Activated T-helper 1 cell treated with anti-CD3 and anti-CD28 coated beads, Interleukin-12 subunit alpha, Interleukin-12 subunit beta, Interleukin-2, Interleukin-4 antibody, amounts not matched to agents 30 ng/mL and 10 ng/mL and 1 ng/mL, durations not matched to agents 14 hours and 24 hours and 36 hours (primary cell): ENCODE measurements at regions not wholly inside any gene's neighbourhood (a gene's known extent, or its start where the extent isn't known, plus 50 kb on each side); places are given as distances from the start of the nearest gene placed in this dataset.

Experiments
- DNase-seq: peaks from one replicate; pipeline ENCODE4 v3.0.0; 2021; ENCODE audit warnings: low spot score
- H3K27ac Mint-ChIP-seq: one replicate; pipeline ENCODE4 v1.8.0; 2021; ENCODE audit warnings: mild to moderate bottlenecking, mixed read lengths
- H3K27me3 Mint-ChIP-seq: one replicate; pipeline ENCODE4 v1.8.0; 2022; ENCODE audit warnings: mild to moderate bottlenecking, moderate library complexity, mixed read lengths; ENCODE audit not compliant: insufficient read depth
- H3K36me3 Mint-ChIP-seq: one replicate; pipeline ENCODE4 v1.8.0; 2021; ENCODE audit warnings: low read depth, mixed read lengths
- H3K4me1 Mint-ChIP-seq: one replicate; pipeline ENCODE4 v1.8.0; 2021; ENCODE audit warnings: low read depth, mixed read lengths
- H3K4me3 Mint-ChIP-seq: one replicate; pipeline ENCODE4 v1.8.0; 2021; ENCODE audit warnings: mild to moderate bottlenecking, moderate library complexity, mixed read lengths
- H3K9me3 Mint-ChIP-seq: one replicate; pipeline ENCODE4 v1.8.0; 2021; ENCODE audit warnings: mixed read lengths
- intact Hi-C: fragments of 100-400 bp; cut with micrococcal nuclease; formaldehyde crosslinking; loops from one replicate; pipeline ENCODE4 v1.15.1; 2024

DNA sequence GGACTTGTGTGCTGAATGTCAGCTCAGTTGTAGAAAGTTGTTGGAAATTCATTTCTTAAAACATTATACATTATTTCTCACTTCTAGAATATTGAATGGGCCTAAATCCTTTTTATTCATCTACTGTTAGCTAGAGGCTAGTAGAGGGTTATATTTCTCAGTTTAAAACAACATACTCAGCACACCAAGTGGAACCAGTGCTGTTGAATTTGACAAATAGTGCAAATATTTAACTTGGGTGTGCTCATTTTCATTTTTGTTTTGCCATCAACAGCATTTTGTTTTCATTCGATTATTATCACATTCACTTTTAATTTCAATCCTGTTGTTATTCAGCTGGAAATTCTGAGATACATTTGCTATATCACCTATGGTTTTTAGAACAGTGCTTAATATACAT lies 269.4 kb upstream of the PEX5L start:
- DNase-seq = no peak
- no peaks in the 10 kb centered on the region for H3K4me1 Mint-ChIP-seq
- no peak overlapping the region for H3K4me3 Mint-ChIP-seq
- intact Hi-C loops = no loop called here
- H3K36me3 Mint-ChIP-seq = no peaks in the 10 kb centered on the region
- H3K27ac Mint-ChIP-seq = no peak overlapping the region
- H3K27me3 Mint-ChIP-seq = no peaks in the 10 kb centered on the region
- no peaks in the 10 kb centered on the region for H3K9me3 Mint-ChIP-seq

DNA sequence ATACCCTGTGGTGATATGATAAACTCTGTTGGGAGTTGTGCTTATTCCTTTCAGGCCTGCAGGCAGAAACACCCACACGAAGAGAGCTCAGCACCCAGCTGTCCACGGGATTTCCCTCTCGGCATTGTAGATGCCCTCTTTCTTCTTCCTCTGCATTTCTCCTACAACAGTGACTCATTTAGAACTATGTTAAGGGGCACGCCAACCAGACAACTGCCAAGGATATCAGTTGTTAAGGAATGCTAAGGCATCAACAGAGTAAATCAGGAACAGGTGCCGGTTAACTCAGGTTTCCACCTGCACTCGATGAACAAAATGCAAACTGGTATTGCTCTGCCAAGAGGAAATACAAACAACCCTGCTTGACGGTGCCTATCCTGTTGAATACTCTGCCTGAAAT lies 270.0 kb upstream of the PEX5L start:
- no peaks in the 10 kb centered on the region for H3K4me1 Mint-ChIP-seq
- H3K9me3 Mint-ChIP-seq = no peaks in the 10 kb centered on the region
- no peak for DNase-seq
- no peaks in the 10 kb centered on the region for H3K36me3 Mint-ChIP-seq
- no peak overlapping the region for H3K27ac Mint-ChIP-seq
- H3K27me3 Mint-ChIP-seq = no peaks in the 10 kb centered on the region
- H3K4me3 Mint-ChIP-seq = no peak overlapping the region
- intact Hi-C loops = no loop called here

DNA sequence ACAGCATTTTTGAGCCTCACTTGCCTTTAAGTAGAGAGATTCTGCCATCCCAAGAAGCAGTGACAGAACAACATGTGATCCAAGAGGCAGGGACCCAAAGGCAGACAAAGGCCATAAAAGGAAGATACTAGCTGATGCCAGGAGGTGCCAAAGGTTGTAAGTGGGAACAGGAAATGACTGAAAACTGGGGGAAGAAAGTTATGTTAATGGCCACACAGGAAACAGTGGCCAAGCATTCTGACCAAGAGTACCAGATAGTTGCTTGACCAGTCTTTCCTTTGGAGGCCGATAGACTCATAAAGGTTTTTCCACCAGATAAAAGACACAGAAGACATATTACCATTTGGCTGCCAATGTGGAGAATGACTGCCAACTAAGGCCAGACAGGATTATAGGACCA lies 274.5 kb upstream of the PEX5L start:
- no peak for DNase-seq
- Mint-ChIP-seq H3K9me3 (no peaks in the 10 kb centered on the region), H3K36me3 (no peaks in the 10 kb centered on the region), H3K4me3 (no peak overlapping the region), H3K27me3 (no peaks in the 10 kb centered on the region), H3K27ac (no peak overlapping the region), H3K4me1 (no peaks in the 10 kb centered on the region)
- intact Hi-C loops = no loop called here

DNA sequence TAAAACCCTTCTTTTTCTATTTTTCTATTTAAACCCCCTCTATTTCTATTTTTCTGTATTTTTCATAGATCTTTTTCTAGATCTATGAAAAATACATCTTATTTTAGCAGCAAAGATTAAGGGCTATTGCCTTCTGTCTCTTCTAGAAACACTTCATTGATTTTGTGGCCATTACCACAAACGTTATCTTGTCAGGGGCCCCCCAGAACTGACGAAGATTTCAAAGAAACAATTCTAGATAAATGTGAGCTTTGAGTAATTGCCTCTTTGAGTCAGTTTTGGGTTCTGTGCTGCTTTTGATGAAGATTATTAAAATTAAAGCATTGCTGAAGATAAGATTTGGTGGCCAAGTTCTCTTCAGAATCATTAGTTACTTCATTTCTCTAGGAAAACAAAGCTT lies 279.6 kb upstream of the PEX5L start:
- H3K4me3 Mint-ChIP-seq = no peak overlapping the region
- H3K27me3 Mint-ChIP-seq = no peaks in the 10 kb centered on the region
- no peak for DNase-seq
- H3K4me1 Mint-ChIP-seq = no peaks in the 10 kb centered on the region
- H3K36me3 Mint-ChIP-seq = no peaks in the 10 kb centered on the region
- intact Hi-C loops = no loop called here
- no peaks in the 10 kb centered on the region for H3K9me3 Mint-ChIP-seq
- H3K27ac Mint-ChIP-seq = no peak overlapping the region

DNA sequence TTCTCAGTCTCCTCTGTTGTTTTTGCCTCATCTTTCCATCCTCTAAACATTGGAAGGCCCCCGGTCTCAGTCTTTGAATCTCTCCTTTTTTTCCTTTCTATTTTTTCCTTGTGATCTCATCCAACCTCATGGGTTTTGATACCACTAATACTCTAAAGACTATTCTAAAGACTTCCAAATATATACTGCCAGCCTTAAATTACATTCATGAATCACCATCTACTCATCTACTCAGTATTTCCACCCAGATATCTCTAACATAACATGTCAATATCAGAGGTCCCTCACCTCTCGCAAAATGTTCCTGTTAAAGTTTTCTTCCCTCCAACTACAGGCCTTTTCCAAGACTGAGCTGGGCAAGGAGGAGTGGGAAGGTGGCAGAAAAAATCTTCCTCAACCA lies 282.5 kb upstream of the TTC14 start:
- Mint-ChIP-seq H3K9me3 (peaks cover 6% of the 10 kb centered on the region), H3K27me3 (no peaks in the 10 kb centered on the region), H3K36me3 (no peaks in the 10 kb centered on the region), H3K27ac (no peak overlapping the region), H3K4me1 (no peaks in the 10 kb centered on the region), H3K4me3 (no peak overlapping the region)
- DNase-seq = no peak
- intact Hi-C loops = no loop called here

DNA sequence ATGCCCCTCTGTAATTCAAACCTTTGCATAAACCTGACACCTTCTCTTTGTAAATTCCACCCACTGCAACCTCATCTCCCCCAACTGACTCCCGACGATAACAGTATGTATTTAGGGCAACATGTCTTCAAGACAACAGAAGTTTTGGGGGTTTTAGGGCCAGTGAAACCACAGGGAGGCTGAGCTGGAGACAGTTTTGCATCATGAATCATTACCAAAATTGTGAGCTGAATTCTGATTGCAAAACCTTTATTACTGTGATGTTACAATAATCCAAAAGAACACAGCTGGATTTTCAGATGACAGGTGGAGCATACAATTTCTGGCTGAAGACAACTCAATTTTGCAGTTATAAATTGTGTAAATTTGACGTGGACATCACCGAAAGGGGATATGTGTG lies 281.3 kb upstream of the TTC14 start:
- no peak for DNase-seq
- no peaks in the 10 kb centered on the region for H3K36me3 Mint-ChIP-seq
- no peak overlapping the region for H3K27ac Mint-ChIP-seq
- H3K9me3 Mint-ChIP-seq = peaks cover 8% of the 10 kb centered on the region
- H3K27me3 Mint-ChIP-seq = no peaks in the 10 kb centered on the region
- intact Hi-C loops = no loop called here
- H3K4me1 Mint-ChIP-seq = no peaks in the 10 kb centered on the region
- H3K4me3 Mint-ChIP-seq = no peak overlapping the region

DNA sequence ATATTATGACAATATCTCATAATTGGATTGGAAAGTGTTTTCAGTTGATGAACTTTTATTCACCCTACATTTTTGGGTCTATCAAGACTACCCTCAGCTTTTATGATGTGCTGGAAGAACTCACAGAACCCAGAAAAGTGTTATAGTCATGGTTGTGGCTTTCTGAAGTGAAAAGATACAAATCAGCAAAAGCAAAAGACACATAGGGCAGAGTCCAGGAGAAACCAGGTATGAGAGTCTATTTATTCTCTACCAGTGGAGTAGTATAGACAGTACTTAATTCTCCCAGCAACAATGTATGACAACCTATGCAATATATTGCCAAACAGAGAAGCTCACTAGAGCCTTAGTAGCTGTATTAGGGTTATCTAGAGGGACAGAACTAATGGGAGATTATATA lies 280.4 kb upstream of the TTC14 start:
- H3K27ac Mint-ChIP-seq = no peak overlapping the region
- peaks cover 8% of the 10 kb centered on the region for H3K9me3 Mint-ChIP-seq
- no peak overlapping the region for H3K4me3 Mint-ChIP-seq
- intact Hi-C loops = no loop called here
- H3K4me1 Mint-ChIP-seq = no peaks in the 10 kb centered on the region
- H3K27me3 Mint-ChIP-seq = no peaks in the 10 kb centered on the region
- DNase-seq = no peak
- no peaks in the 10 kb centered on the region for H3K36me3 Mint-ChIP-seq

DNA sequence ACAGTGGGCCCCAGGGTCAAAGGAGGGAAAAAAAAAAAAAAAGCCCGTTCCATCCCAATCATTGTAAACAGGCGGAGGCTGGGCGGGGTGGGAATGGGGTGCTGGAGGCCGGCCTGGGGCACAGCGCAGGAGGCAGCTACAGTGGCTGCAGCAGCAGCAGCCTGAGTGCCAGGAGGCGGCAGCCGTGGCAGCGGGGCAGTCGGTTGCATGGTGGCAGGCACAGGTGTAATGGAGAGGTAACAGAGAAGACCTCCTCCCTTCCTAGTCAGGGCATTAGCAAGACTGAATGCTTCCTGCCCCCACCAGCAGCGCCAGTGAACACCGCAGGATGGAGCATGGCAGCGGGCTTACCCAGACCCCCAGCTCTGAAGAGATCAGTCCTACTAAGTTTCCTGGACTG lies 279.1 kb upstream of the TTC14 start:
- H3K4me3 Mint-ChIP-seq = no peak overlapping the region
- DNase-seq = no peak
- intact Hi-C loops = no loop called here
- no peak overlapping the region for H3K27ac Mint-ChIP-seq
- no peaks in the 10 kb centered on the region for H3K4me1 Mint-ChIP-seq
- H3K27me3 Mint-ChIP-seq = no peaks in the 10 kb centered on the region
- no peaks in the 10 kb centered on the region for H3K36me3 Mint-ChIP-seq
- H3K9me3 Mint-ChIP-seq = peaks cover 8% of the 10 kb centered on the region

DNA sequence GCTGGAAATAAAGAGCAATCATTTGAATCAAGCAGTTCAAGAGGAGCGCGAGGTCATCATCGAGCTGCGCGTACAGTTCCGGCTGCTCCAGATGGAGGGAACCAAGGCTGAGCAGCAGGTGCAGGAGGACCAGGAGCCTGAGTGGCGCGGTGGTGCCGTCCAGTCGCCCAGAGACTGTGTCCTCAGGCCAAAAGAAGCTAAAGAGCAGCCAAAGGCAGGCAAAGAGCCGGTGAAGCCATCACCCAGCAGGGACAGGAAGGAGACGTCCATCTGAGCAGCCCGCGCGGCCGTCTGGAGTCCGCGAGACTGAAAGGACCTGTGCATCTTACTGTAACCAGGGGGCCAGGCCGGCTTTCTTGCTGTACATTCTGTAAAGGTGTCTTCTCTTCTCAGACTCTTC lies 277.2 kb upstream of the TTC14 start:
- Mint-ChIP-seq H3K36me3 (no peaks in the 10 kb centered on the region), H3K9me3 (peaks cover 8% of the 10 kb centered on the region), H3K4me1 (no peaks in the 10 kb centered on the region), H3K27ac (no peak overlapping the region), H3K27me3 (no peaks in the 10 kb centered on the region), H3K4me3 (no peak overlapping the region)
- DNase-seq = no peak
- intact Hi-C loops = no loop called here

DNA sequence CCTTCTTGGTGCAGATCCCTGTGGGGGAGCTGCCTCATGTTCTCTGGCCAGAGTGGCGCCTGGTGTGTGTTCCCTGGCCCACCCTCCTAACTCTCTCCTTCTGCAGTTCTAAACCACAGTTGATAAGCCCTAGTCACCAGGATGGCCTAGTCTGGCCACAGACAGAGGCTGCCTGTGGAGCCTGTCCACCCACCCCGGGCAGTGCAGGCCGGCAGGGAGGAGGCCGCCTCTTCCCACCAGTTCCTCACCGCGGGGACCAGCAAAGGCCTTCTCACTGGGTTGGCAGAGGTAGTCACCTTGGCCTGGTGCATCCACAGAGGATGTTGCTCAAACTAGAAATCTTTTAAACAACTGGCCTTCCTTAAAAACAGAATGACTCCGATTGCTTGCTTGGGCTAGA lies 276.4 kb upstream of the TTC14 start:
- H3K4me1 Mint-ChIP-seq = no peaks in the 10 kb centered on the region
- no peak for DNase-seq
- no peak overlapping the region for H3K27ac Mint-ChIP-seq
- H3K36me3 Mint-ChIP-seq = no peaks in the 10 kb centered on the region
- no peak overlapping the region for H3K4me3 Mint-ChIP-seq
- peaks cover 8% of the 10 kb centered on the region for H3K9me3 Mint-ChIP-seq
- H3K27me3 Mint-ChIP-seq = no peaks in the 10 kb centered on the region
- intact Hi-C loops = no loop called here

DNA sequence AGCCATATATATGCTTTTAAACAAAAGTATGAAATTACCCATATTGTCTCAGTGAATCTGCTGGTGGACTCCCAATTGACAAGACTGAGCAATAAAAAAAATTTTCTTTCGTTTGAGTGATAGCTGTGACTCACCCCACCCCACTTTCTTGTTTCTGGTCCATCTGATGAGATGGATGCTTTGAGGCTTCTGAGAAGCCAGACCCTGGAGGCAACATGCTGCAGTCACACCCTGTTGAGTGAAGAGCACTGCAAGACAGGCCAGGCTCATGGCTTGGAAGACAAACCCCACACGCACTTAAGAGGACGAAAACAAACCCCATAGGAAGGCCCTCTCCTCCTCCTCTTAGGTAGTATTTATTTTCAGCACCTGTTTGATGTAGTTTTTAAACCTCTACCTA lies 276.0 kb upstream of the TTC14 start:
- no peaks in the 10 kb centered on the region for H3K36me3 Mint-ChIP-seq
- H3K4me3 Mint-ChIP-seq = no peak overlapping the region
- peaks cover 8% of the 10 kb centered on the region for H3K9me3 Mint-ChIP-seq
- H3K27ac Mint-ChIP-seq = no peak overlapping the region
- no peaks in the 10 kb centered on the region for H3K4me1 Mint-ChIP-seq
- intact Hi-C loops = no loop called here
- no peaks in the 10 kb centered on the region for H3K27me3 Mint-ChIP-seq
- no peak for DNase-seq

DNA sequence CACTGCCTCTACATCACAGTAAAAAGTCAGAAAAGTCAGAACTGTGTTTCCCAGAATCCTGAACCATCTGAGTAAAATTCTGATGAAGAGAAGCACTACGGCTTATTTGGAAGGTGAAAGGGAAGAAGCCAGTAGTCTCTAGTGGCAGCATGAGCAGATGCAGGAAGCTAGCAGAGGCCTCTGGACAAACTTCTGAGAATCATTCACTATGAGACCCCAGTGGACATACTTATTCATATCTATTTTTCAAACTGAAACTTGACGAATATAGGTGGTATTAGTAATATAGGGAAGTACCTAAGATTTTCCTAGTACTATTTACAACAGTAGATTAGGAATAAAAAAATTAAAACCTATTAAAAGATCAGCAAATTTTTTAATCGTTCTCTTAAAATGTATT lies 272.8 kb upstream of the TTC14 start:
- intact Hi-C loops = no loop called here
- H3K4me3 Mint-ChIP-seq = no peak overlapping the region
- no peaks in the 10 kb centered on the region for H3K36me3 Mint-ChIP-seq
- peaks cover 4% of the 10 kb centered on the region for H3K9me3 Mint-ChIP-seq
- no peaks in the 10 kb centered on the region for H3K27me3 Mint-ChIP-seq
- H3K27ac Mint-ChIP-seq = no peak overlapping the region
- DNase-seq = no peak
- H3K4me1 Mint-ChIP-seq = no peaks in the 10 kb centered on the region

DNA sequence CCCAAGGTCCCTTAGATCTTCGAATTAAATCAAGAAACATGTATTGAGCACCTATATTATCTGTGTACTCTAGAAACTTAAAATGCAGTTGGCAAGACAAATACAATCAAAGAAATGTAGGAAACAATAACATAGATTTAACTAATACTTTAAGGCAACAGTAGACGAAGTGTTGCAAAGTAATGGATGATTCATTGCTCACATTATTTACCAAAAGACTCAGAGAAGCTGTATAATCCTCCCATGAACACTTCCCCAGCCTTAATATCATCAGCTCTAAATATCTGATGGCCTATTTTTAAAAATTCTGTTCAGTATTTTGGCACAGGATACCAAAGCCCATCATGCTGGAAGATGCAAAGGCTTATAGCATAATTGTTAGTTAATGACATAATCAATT lies 272.1 kb upstream of the TTC14 start:
- intact Hi-C loops = no loop called here
- no peaks in the 10 kb centered on the region for H3K9me3 Mint-ChIP-seq
- no peak for DNase-seq
- no peaks in the 10 kb centered on the region for H3K4me1 Mint-ChIP-seq
- H3K4me3 Mint-ChIP-seq = no peak overlapping the region
- no peaks in the 10 kb centered on the region for H3K36me3 Mint-ChIP-seq
- no peaks in the 10 kb centered on the region for H3K27me3 Mint-ChIP-seq
- H3K27ac Mint-ChIP-seq = no peak overlapping the region

DNA sequence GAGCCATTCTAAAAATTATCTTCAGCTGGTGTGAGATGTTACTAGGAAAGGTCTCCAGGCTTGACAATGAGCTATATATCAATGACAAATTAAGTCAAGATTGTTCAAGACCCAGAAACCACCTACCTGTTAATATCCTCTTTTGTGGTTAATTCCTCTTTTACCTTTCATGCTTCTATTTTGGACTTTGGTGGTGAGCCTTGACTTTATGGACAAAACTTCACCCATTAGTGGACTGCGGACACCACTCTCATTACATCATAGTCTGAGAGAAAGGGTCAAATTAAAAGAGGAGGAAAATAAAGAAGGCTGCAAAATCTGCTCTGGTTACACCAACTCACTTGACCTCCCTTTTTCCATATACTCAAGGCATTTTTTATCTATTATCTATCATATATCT lies 271.5 kb upstream of the TTC14 start:
- H3K27ac Mint-ChIP-seq = no peak overlapping the region
- H3K4me3 Mint-ChIP-seq = no peak overlapping the region
- H3K36me3 Mint-ChIP-seq = no peaks in the 10 kb centered on the region
- H3K4me1 Mint-ChIP-seq = no peaks in the 10 kb centered on the region
- intact Hi-C loops = no loop called here
- no peak for DNase-seq
- H3K9me3 Mint-ChIP-seq = no peaks in the 10 kb centered on the region
- H3K27me3 Mint-ChIP-seq = no peaks in the 10 kb centered on the region
